ENCODE measurements at regions not wholly inside any gene's neighbourhood (a gene's known extent, or its start where the extent isn't known, plus 50 kb on each side); places are given as distances from the start of the nearest gene placed in this dataset.
A peak's percentile ranks its signal among the peaks of the same experiment; 100 is the strongest.
"Not testable (repeated sequence)": the region's sequence is repeated elsewhere in the genome, so short reads cannot be mapped to it uniquely, and the experiment has no call there.

DNA sequence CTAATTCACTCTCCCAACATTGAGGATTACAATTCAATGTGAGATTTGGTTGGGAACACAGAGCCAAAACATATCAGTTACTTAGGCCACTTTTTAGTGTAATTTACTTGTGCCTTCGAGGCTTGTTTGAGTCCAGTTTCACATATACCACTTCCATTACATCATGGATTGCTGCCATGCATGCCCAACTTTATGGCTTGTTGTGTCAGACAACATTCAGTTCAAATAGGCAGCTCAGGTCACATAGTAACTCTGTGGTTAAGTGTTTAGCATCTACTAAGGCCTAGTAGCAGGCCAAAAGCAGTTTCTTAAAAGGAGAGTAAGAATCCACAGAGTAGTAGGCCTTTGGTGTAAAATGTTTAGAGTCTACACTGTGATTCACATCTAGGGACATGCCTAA lies 164.3 kb upstream of the GMNC start:
- Histone ChIP-seq H3K56ac (ENCODE audit: low read length) (no peak overlapping the region), H3K27me3 (ENCODE audit: insufficient read depth, low read length, poor library complexity) (no peaks in the 10 kb centered on the region), H3K79me1 (ENCODE audit: low read length) (no peaks in the 10 kb centered on the region), H2BK15ac (replicated peaks; ENCODE audit: low read depth) (no peak overlapping the region), H3K79me2 (ENCODE audit: control insufficient read depth, insufficient read depth, low read length) (no peaks in the 10 kb centered on the region), H3K27ac (ENCODE audit: low read depth, low read length) (no peak overlapping the region), H4K8ac (ENCODE audit: low read depth, low read length) (no peak overlapping the region), H3K36me3 (ENCODE audit: control insufficient read depth, insufficient read depth, low read length) (no peaks in the 10 kb centered on the region), H3K18ac (ENCODE audit: low read length) (no peak overlapping the region), H2BK5ac (ENCODE audit: low read length) (no peak overlapping the region), H2AK5ac (ENCODE audit: low read length) (no peak overlapping the region), H3K4ac (ENCODE audit: low read depth, low read length) (no peak overlapping the region), H3K4me2 (ENCODE audit: low read length) (no peak overlapping the region), H2BK120ac (ENCODE audit: low read depth, low read length) (no peak overlapping the region), H3K9ac (ENCODE audit: low read length) (no peak overlapping the region), H3K4me3 (ENCODE audit: low read length) (no peak overlapping the region), H3K4me1 (ENCODE audit: control insufficient read depth, low read depth, low read length) (no peaks in the 10 kb centered on the region), H4K5ac (ENCODE audit: low read length) (no peak overlapping the region), H3K23ac (ENCODE audit: low read length) (no peak overlapping the region)
- no CpG with 5 or more reads among the region's 1 CpG for WGBS (ENCODE audit: extremely low coverage, insufficient coverage, low lambda C conversion rate)
- no peak for DNase-seq

DNA sequence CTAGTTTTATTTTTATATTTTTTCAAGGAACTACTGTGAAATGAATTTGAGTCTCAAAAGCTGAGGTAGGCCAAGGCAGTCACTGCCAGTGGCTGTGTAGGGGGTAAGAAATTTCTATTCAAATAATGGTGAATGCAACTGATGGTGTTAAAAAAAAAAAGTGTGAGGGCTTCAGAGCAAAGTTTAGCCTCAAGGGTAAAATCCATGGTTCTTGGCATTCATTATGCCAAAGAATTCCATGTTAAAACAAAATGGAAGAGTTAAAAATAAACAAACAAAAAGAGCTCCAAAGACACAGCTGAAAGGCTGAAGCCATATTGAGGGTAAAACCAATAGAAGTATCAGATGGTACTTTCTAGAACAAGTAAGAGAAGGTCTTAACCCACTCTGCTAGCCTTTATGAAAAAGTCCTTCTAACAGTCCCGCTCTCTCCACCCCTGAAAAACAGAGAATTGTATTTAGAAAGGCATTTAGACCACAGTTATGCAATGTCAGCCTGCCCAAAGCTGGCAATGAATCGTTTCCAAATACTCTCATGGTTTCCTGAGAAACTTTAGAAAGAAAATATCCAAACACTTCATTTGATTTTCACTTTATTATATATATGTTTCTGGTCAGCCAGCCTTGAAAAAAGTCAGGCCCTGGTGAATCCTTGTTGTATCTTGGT lies 158.4 kb upstream of the GMNC start:
- Histone ChIP-seq H3K36me3 (ENCODE audit: control insufficient read depth, insufficient read depth, low read length) (no peaks in the 10 kb centered on the region), H3K79me1 (ENCODE audit: low read length) (no peaks in the 10 kb centered on the region), H3K79me2 (ENCODE audit: control insufficient read depth, insufficient read depth, low read length) (no peaks in the 10 kb centered on the region), H3K9ac (ENCODE audit: low read length) (no peak overlapping the region), H2BK120ac (ENCODE audit: low read depth, low read length) (no peak overlapping the region), H2BK5ac (ENCODE audit: low read length) (no peak overlapping the region), H4K5ac (ENCODE audit: low read length) (no peak overlapping the region), H3K23ac (ENCODE audit: low read length) (no peak overlapping the region), H3K4ac (ENCODE audit: low read depth, low read length) (no peak overlapping the region), H3K4me2 (ENCODE audit: low read length) (no peak overlapping the region), H3K56ac (ENCODE audit: low read length) (no peak overlapping the region), H3K4me3 (ENCODE audit: low read length) (no peak overlapping the region), H3K4me1 (ENCODE audit: control insufficient read depth, low read depth, low read length) (no peaks in the 10 kb centered on the region), H2AK5ac (ENCODE audit: low read length) (no peak overlapping the region), H3K18ac (ENCODE audit: low read length) (no peak overlapping the region), H2BK15ac (replicated peaks; ENCODE audit: low read depth) (no peak overlapping the region), H3K27ac (ENCODE audit: low read depth, low read length) (no peak overlapping the region), H3K27me3 (ENCODE audit: insufficient read depth, low read length, poor library complexity) (no peaks in the 10 kb centered on the region), H4K8ac (ENCODE audit: low read depth, low read length) (no peak overlapping the region)
- no peak for DNase-seq
- WGBS (ENCODE audit: extremely low coverage, insufficient coverage, low lambda C conversion rate) = no CpG with 5 or more reads among the region's 2 CpGs

DNA sequence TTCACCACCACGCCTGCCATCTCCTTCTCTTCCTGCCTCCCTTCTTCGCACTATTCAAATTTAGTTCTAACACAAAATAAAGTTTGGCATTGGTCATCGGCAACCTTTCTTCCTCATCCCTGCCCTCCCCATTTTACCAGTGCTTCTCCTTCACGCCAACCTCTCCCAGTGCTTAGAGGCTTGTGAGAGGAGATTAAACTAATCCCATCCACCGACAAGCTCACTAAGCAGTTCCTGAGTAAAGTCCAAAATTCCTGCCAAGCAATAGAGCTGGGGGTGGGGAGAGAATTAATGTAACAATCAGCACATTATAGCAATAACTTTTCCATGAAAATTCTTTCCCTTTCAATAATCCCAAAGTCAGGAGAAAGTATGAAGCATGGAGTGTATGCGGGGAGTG lies 157.4 kb upstream of the GMNC start:
- no peak overlapping the region for H3K4me3 ChIP-seq (ENCODE audit: low read length)
- no peak overlapping the region for H3K9ac ChIP-seq (ENCODE audit: low read length)
- H3K4me1 ChIP-seq (ENCODE audit: control insufficient read depth, low read depth, low read length) = no peaks in the 10 kb centered on the region
- H3K79me2 ChIP-seq (ENCODE audit: control insufficient read depth, insufficient read depth, low read length) = no peaks in the 10 kb centered on the region
- H3K4me2 ChIP-seq (ENCODE audit: low read length) = no peak overlapping the region
- no CpG with 5 or more reads among the region's 6 CpGs for WGBS (ENCODE audit: extremely low coverage, insufficient coverage, low lambda C conversion rate)
- H3K18ac ChIP-seq (ENCODE audit: low read length) = no peak overlapping the region
- H2BK120ac ChIP-seq (ENCODE audit: low read depth, low read length) = no peak overlapping the region
- H3K4ac ChIP-seq (ENCODE audit: low read depth, low read length) = no peak overlapping the region
- no peak overlapping the region for H2AK5ac ChIP-seq (ENCODE audit: low read length)
- H3K27me3 ChIP-seq (ENCODE audit: insufficient read depth, low read length, poor library complexity) = no peaks in the 10 kb centered on the region
- H3K36me3 ChIP-seq (ENCODE audit: control insufficient read depth, insufficient read depth, low read length) = no peaks in the 10 kb centered on the region
- no peak overlapping the region for H4K5ac ChIP-seq (ENCODE audit: low read length)
- H2BK5ac ChIP-seq (ENCODE audit: low read length) = no peak overlapping the region
- no peak for DNase-seq
- H2BK15ac ChIP-seq (replicated peaks; ENCODE audit: low read depth) = no peak overlapping the region
- no peaks in the 10 kb centered on the region for H3K79me1 ChIP-seq (ENCODE audit: low read length)
- H3K23ac ChIP-seq (ENCODE audit: low read length) = no peak overlapping the region
- H3K27ac ChIP-seq (ENCODE audit: low read depth, low read length) = no peak overlapping the region
- H3K56ac ChIP-seq (ENCODE audit: low read length) = no peak overlapping the region
- no peak overlapping the region for H4K8ac ChIP-seq (ENCODE audit: low read depth, low read length)

DNA sequence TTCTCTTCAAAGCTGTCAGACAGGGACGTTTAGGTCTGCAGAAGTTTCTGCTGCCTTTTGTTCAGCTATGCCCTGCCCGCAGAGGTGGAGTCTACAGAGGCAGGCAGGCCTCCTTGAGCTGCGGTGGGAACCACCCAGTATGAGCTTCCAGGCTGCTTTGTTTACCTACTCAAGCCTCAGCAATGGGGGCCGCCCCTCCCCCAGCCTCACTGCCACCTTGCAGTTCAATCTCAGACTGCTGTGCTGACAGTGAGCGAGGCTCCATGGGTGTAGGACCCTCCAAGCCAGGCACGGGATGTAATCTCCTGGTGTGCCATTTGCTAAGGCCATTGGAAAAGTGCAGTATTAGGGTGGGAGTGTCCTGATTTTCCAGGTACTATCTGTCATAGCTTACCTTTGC lies 153.5 kb upstream of the GMNC start:
- H3K4me3 ChIP-seq (ENCODE audit: low read length); H2AK5ac ChIP-seq (ENCODE audit: low read length); H3K4me2 ChIP-seq (ENCODE audit: low read length); H3K9ac ChIP-seq (ENCODE audit: low read length); H2BK15ac ChIP-seq (replicated peaks; ENCODE audit: low read depth); H4K5ac ChIP-seq (ENCODE audit: low read length); H2BK5ac ChIP-seq (ENCODE audit: low read length); H4K8ac ChIP-seq (ENCODE audit: low read depth, low read length); H3K4me1 ChIP-seq (ENCODE audit: control insufficient read depth, low read depth, low read length); H3K18ac ChIP-seq (ENCODE audit: low read length); H3K79me1 ChIP-seq (ENCODE audit: low read length); H2BK120ac ChIP-seq (ENCODE audit: low read depth, low read length); H3K79me2 ChIP-seq (ENCODE audit: control insufficient read depth, insufficient read depth, low read length); DNase-seq; H3K36me3 ChIP-seq (ENCODE audit: control insufficient read depth, insufficient read depth, low read length); H3K23ac ChIP-seq (ENCODE audit: low read length); H3K56ac ChIP-seq (ENCODE audit: low read length); H3K27ac ChIP-seq (ENCODE audit: low read depth, low read length); H3K4ac ChIP-seq (ENCODE audit: low read depth, low read length); H3K27me3 ChIP-seq (ENCODE audit: insufficient read depth, low read length, poor library complexity): not testable (repeated sequence)
- WGBS (ENCODE audit: extremely low coverage, insufficient coverage, low lambda C conversion rate) = no CpG with 5 or more reads among the region's 6 CpGs

DNA sequence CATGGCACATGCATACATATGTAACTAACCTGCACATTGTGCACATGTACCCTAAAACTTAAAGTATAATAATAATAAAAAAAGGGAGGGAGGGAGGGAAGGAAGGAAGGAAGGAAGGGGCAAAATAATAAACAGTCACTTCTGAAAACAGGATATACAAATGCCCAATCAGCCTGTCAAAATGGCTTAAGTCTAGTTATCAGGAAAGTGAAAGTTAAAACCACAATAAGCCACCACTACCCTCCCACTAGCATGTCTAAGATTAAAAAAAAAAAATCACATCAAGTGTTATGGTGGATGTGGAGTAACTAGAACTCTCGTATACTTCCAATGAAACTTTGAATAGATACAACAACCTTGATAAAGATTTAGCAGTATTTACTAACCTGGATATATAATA lies 145.6 kb upstream of the GMNC start:
- no peak overlapping the region for H3K27ac ChIP-seq (ENCODE audit: low read depth, low read length)

DNA sequence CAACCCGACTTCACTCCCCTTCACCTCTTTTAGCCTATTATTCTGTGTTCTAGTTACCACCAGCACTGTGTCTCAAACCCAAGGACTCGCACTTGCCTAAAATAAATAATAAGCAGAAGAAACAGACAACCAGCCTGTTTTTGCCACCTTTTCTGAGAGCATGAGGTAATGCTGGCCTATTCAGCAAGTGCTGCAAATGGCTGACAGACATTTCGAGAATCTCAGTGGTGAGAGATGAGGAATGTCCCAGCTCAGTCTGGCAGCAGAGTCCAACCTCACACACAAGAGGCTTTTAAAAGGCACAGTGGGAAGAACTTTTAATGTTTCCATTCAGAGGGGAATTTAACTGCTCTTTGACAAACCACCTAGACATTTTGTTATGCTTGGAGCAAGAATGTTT lies 143.3 kb upstream of the GMNC start:
- Histone ChIP-seq H3K27ac (ENCODE audit: low read depth, low read length) (no peak overlapping the region), H3K4ac (ENCODE audit: low read depth, low read length) (no peak overlapping the region), H3K9ac (ENCODE audit: low read length) (no peak overlapping the region), H4K5ac (ENCODE audit: low read length) (no peak overlapping the region), H3K27me3 (ENCODE audit: insufficient read depth, low read length, poor library complexity) (no peaks in the 10 kb centered on the region), H2BK15ac (replicated peaks; ENCODE audit: low read depth) (no peak overlapping the region), H3K4me1 (ENCODE audit: control insufficient read depth, low read depth, low read length) (no peaks in the 10 kb centered on the region), H3K4me3 (ENCODE audit: low read length) (no peak overlapping the region), H3K79me2 (ENCODE audit: control insufficient read depth, insufficient read depth, low read length) (no peaks in the 10 kb centered on the region), H3K18ac (ENCODE audit: low read length) (no peak overlapping the region), H2BK5ac (ENCODE audit: low read length) (no peak overlapping the region), H3K79me1 (ENCODE audit: low read length) (no peaks in the 10 kb centered on the region), H3K56ac (ENCODE audit: low read length) (no peak overlapping the region), H3K4me2 (ENCODE audit: low read length) (no peak overlapping the region), H2BK120ac (ENCODE audit: low read depth, low read length) (no peak overlapping the region), H2AK5ac (ENCODE audit: low read length) (no peak overlapping the region), H3K36me3 (ENCODE audit: control insufficient read depth, insufficient read depth, low read length) (no peaks in the 10 kb centered on the region), H4K8ac (ENCODE audit: low read depth, low read length) (no peak overlapping the region), H3K23ac (ENCODE audit: low read length) (no peak overlapping the region)
- peak; percentile 80 for DNase-seq
- WGBS (ENCODE audit: extremely low coverage, insufficient coverage, low lambda C conversion rate) = no CpG with 5 or more reads among the region's 3 CpGs

More for the DNA sequence above, 145.6 kb upstream of the GMNC start:
- no peaks in the 10 kb centered on the region for H3K79me2 ChIP-seq (ENCODE audit: control insufficient read depth, insufficient read depth, low read length)
- DNase-seq = no peak
- no peaks in the 10 kb centered on the region for H3K27me3 ChIP-seq (ENCODE audit: insufficient read depth, low read length, poor library complexity)
- no peak overlapping the region for H3K4me2 ChIP-seq (ENCODE audit: low read length)
- H3K9ac ChIP-seq (ENCODE audit: low read length) = no peak overlapping the region
- H3K4me1 ChIP-seq (ENCODE audit: control insufficient read depth, low read depth, low read length) = no peaks in the 10 kb centered on the region
- H2AK5ac ChIP-seq (ENCODE audit: low read length) = no peak overlapping the region
- no peak overlapping the region for H2BK5ac ChIP-seq (ENCODE audit: low read length)
- no peak overlapping the region for H3K4me3 ChIP-seq (ENCODE audit: low read length)
- no peak overlapping the region for H3K23ac ChIP-seq (ENCODE audit: low read length)
- H2BK120ac ChIP-seq (ENCODE audit: low read depth, low read length) = no peak overlapping the region
- WGBS (ENCODE audit: extremely low coverage, insufficient coverage, low lambda C conversion rate) = no CpG with 5 or more reads among the region's 1 CpG
- H3K18ac ChIP-seq (ENCODE audit: low read length) = no peak overlapping the region
- H3K4ac ChIP-seq (ENCODE audit: low read depth, low read length) = no peak overlapping the region
- no peak overlapping the region for H4K5ac ChIP-seq (ENCODE audit: low read length)
- no peaks in the 10 kb centered on the region for H3K36me3 ChIP-seq (ENCODE audit: control insufficient read depth, insufficient read depth, low read length)
- no peak overlapping the region for H4K8ac ChIP-seq (ENCODE audit: low read depth, low read length)
- H3K79me1 ChIP-seq (ENCODE audit: low read length) = no peaks in the 10 kb centered on the region
- H3K56ac ChIP-seq (ENCODE audit: low read length) = no peak overlapping the region
- no peak overlapping the region for H2BK15ac ChIP-seq (replicated peaks; ENCODE audit: low read depth)

Data from mesendoderm (in vitro differentiated cells).